Esophagus (tissue), 2 donors: ENCODE measurements at regions not wholly inside any gene's neighbourhood (a gene's known extent, or its start where the extent isn't known, plus 50 kb on each side); places are given as distances from the start of the nearest gene placed in this dataset.
"Not testable (repeated sequence)": the region's sequence is repeated elsewhere in the genome, so short reads cannot be mapped to it uniquely, and the experiment has no call there.

Experiments used
- H3K27ac ChIP-seq, 2 donors: one replicate each; pipeline ENCODE4 v1.5.1; 2013; ENCODE audit warnings: low read depth in 2 of 2, mild to moderate bottlenecking in 2 of 2, inconsistent platforms in 1 of 2, low read length in 1 of 2, moderate library complexity in 1 of 2
- H3K27me3 ChIP-seq, 2 donors: one replicate each; pipeline ENCODE4 v1.6.1; 2013; ENCODE audit warnings: low read length in 2 of 2, control low read depth in 1 of 2, mild to moderate bottlenecking in 1 of 2; ENCODE audit not compliant: insufficient read depth in 2 of 2, control insufficient read depth in 1 of 2
- H3K36me3 ChIP-seq, 2 donors: one replicate each; pipeline ENCODE4 v1.6.1; 2013; ENCODE audit warnings: low read length in 1 of 2; ENCODE audit not compliant: control insufficient read depth in 2 of 2, insufficient read depth in 2 of 2
- H3K4me1 ChIP-seq, 2 donors: one replicate each; pipeline ENCODE4 v1.6.1; 2013; ENCODE audit warnings: low read length in 1 of 2; ENCODE audit not compliant: control insufficient read depth in 2 of 2, insufficient read depth in 2 of 2
- H3K4me3 ChIP-seq, 2 donors: one replicate each; pipeline ENCODE4 v1.5.1; 2013; ENCODE audit warnings: low read length in 2 of 2, mild to moderate bottlenecking in 2 of 2, low read depth in 1 of 2, moderate library complexity in 1 of 2
- H3K9me3 ChIP-seq, 2 donors: one replicate each; pipeline ENCODE4 v1.6.1; 2013; ENCODE audit warnings: mild to moderate bottlenecking in 2 of 2, low read depth in 1 of 2, low read length in 1 of 2, moderate library complexity in 1 of 2; ENCODE audit not compliant: control insufficient read depth in 2 of 2, insufficient read depth in 1 of 2
- WGBS, 2 donors: extraction: QIAGEN DNeasy Blood & Tissue Kit; methylation state at CpG; one replicate each; pipeline ENCODE4 v1.1.7; 2013; 5-methylcytosine and 5-hydroxymethylcytosine counted together
- donor health status: healthy with polysubstance abuse.
- donor health status: Bipolar disorder and iron deficiency.

DNA sequence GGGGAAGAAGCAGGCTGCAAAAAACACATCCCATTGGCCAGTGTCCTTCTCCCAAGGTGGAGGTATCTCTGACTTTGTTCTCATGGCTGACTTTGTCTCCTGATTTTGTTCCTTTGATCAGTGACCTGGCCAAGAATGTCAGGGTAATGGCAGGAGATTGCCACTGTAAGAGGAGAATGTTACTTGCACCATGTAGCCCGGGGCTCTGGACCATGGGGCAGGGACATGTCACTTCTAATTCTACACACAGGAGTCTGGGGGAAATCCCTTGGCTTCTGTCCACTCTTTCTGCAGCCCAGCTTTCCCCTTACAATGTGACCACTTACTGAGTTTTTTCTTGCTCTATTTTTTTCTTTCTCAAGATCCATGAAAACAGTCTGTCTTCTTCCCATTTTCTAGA is 87.7 kb upstream of the LRRN2 start:
- H3K9me3 ChIP-seq, result no peaks in the 10 kb centered on the region
- no peaks in the 10 kb centered on the region for H3K36me3 ChIP-seq
- WGBS, 2 donors, result 58 to 64% methylated on average over 1 of the region's 1 CpG
- no peaks in the 10 kb centered on the region for H3K4me1 ChIP-seq
- no peak overlapping the region for H3K27ac ChIP-seq
- no peaks in the 10 kb centered on the region for H3K27me3 ChIP-seq
- H3K4me3 ChIP-seq, result no peak overlapping the region

DNA sequence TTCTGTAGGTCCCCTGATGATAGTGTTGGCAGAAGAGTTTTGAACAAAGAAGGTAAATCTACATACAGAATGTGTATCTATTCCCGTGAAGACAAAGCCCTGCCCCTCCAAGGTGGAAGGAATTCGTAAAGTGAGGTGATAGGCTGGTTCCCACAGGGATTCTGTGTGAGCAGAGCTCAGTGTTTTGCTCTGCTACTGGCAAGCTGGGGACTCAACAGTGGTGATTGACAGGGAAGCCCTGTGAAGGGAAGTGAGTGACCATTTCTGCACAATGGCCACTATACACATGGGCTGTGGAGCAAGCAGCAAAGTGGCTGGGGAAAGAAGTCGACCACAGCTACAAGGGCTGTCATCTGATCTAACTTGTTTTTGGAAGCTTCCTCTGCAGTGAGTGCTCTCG is 90.0 kb upstream of the LRRN2 start:
- Histone ChIP-seq H3K27me3 (peaks cover 0 to 4% of the 10 kb centered on the region in 2 donors), H3K27ac (no peak overlapping the region), H3K4me1 (no peaks in the 10 kb centered on the region), H3K36me3 (no peaks in the 10 kb centered on the region), H3K4me3 (no peak overlapping the region), H3K9me3 (no peaks in the 10 kb centered on the region)
- 54 to 64% methylated on average over 4 of the region's 4 CpGs for WGBS, 2 donors

DNA sequence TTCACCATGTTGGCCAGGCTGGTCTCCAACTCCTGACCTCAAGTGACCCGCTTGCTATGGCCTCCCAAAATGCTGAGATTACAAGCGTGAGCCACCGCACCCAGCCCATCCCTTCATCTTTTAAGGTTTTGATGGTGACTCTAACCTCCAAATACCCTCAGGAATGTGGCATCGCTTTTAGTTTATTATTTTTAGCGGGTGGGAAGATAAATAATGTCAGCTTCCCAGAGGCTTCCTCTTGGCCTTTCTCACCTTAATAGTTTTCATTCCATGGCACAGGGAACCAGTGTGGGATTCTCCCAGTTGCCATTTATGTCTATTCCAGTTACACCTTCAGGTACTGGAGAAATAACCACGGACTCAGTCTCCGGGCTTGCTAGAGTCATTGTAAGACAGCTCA is 92.1 kb upstream of the LRRN2 start:
- Histone ChIP-seq H3K36me3 (no peaks in the 10 kb centered on the region), H3K27me3 (peaks cover 0 to 5% of the 10 kb centered on the region in 2 donors)
- 81 to 82% methylated on average over 7 of the region's 7 CpGs for WGBS, 2 donors

DNA sequence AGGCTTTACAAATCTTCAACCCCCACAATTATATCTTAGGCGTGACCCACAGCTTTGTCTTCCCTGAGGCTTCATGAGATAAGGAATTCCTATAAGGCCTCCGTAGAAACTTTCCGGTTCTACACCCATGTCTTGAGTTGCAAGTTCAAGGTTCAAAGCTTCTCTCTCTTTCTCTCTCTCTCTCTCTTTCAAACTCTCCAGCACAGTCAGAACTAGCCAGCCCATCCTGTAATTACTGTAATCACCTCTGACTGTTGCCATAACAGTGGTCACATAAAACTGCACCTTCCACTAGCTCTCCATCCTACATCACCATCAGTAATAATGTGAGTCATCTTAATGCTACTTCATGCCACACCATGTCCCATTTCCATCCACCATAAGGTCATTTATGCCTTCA is 90.0 kb upstream of the NFASC start:
- H3K9me3 ChIP-seq, result no peaks in the 10 kb centered on the region
- H3K27me3 ChIP-seq, result peaks cover 0 to 5% of the 10 kb centered on the region in 2 donors
- no peaks in the 10 kb centered on the region for H3K36me3 ChIP-seq
- H3K27ac ChIP-seq, result no peak overlapping the region
- 85 to 90% methylated on average over 3 of the region's 3 CpGs for WGBS, 2 donors
- H3K4me3 ChIP-seq, result no peak overlapping the region
- H3K4me1 ChIP-seq, result no peaks in the 10 kb centered on the region

More for the DNA sequence above, 92.1 kb upstream of the LRRN2 start:
- Histone ChIP-seq H3K4me3 (no peak overlapping the region), H3K27ac (no peak overlapping the region), H3K9me3 (no peaks in the 10 kb centered on the region), H3K4me1 (no peaks in the 10 kb centered on the region)

DNA sequence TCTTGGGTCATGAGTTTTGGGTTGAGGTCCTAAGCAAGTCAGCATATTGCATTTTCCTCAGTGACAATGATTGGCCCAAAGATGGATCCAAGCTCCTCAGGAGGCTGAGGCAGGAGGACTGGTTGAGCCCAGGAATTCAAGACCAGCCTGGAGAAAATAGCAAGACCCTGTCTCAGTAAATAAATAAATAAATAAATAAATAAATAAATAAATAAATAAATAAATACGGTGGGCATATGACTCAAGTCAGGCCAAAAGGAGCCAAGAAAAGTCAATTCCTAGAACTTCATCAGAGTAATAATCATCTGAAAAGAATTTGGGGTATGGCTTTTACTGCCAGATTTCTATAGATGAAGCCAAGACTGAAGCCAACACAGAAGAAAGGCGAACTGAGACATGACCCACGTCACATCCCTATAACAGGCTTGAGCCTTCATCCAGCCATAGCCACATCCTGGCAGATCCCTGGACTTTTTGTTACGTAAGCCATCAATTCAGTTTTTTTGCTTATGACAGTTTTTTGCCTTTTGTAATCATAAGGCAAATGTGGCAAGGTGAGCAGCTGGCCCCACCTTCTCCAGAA is 88.5 kb upstream of the NFASC start:
- Histone ChIP-seq H3K4me1 (no peaks in the 10 kb centered on the region), H3K4me3 (no peak overlapping the region), H3K27ac (no peak overlapping the region), H3K9me3 (no peaks in the 10 kb centered on the region), H3K27me3 (peaks cover 0 to 5% of the 10 kb centered on the region in 2 donors), H3K36me3 (no peaks in the 10 kb centered on the region)
- whole genome bisulfite sequencing, 2 donors, result 37 to 56% methylated on average over 4 of the region's 4 CpGs

DNA sequence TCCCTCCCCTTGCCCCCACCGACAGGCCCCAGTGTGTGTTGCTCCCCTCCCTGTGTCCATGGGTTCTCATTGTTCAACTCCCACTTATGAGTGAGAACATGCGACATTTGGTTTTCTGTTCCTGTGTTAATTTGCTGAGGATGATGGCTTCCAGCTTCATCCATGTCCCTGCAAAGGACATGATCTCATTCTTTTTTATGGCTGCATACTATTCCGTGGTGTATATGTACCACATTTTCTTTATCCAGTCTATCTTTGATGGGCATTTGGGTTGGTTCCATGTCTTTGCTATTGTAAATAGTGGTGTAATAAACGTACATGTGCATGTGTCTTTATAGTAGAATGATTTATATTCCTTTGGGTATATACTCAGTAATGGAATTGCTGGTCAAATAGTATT is 85.6 kb upstream of the NFASC start:
- not testable (repeated sequence) for H3K36me3 ChIP-seq, H3K9me3 ChIP-seq, H3K27ac ChIP-seq, H3K4me1 ChIP-seq, H3K4me3 ChIP-seq, H3K27me3 ChIP-seq
- WGBS, 2 donors, result 79 to 84% methylated on average over 4 of the region's 4 CpGs

DNA sequence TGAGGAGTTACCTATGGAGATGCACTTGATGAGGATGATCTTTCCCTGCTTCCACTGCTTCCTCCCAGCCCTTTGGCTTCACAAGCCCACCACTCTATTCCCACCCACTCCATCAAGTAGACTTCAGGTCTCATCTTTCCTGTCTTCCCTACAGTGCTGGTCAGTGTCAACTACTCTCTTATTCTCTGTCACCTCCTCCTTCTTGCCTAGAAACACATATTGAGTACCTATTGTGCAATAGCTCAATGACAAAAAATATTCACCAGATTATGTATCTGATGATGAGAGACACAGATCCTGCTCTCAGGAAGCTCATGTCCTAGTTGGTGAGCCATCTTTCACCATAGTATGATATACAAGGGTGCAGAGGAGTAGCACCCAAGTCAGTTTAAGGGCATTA is 82.2 kb upstream of the NFASC start:
- H3K27ac ChIP-seq, result no peak overlapping the region
- H3K4me1 ChIP-seq, result no peaks in the 10 kb centered on the region
- no peaks in the 10 kb centered on the region for H3K9me3 ChIP-seq
- H3K27me3 ChIP-seq, result peaks cover 0 to 3% of the 10 kb centered on the region in 2 donors
- H3K4me3 ChIP-seq, result no peak overlapping the region
- H3K36me3 ChIP-seq, result no peaks in the 10 kb centered on the region

DNA sequence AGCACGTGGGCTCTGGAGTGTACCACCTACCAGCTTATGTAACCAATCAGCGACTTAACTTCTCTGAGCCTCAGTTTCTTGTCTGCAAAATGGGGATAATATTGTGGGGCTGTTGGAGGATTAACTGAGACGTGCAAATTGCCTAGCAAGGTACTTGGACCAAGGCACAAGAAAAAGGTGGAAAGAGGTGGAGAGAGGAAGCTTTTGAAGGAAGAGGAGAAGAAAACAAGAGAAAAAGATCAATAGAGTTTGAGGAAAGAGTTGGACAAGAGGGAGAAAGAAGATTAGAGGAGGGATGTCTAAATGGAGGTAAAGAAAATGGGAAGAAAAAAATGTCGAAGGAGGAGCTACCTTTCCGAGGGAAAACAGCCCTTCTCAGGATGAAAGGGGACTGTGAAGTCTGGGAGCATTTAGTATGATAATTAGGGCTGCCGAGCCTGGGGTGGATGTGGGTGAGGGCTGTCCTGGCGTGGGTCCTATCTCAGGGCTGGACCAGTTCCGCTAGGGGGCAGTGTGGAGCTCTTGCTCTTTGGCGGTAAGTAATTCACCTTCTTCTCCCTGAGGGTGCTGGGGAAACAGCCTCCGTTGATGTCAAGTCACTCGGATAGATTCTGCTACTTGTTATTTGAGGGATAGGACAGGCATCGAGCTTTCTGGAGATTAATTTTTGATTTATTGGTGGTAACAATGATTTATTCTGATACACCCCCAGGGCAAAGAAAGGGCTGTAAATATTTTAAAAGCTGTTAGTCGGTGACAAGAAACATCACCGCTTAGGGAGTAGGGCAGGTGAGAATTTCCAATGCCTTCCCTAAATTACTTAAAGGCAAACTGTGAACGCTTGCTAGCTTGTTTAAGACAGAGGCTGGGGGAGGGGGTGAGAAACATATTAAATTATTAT is 79.0 kb upstream of the NFASC start:
- H3K4me1 ChIP-seq, result no peaks in the 10 kb centered on the region
- peaks cover 0 to 3% of the 10 kb centered on the region in 2 donors for H3K27me3 ChIP-seq
- no peak overlapping the region for H3K27ac ChIP-seq
- no peaks in the 10 kb centered on the region for H3K9me3 ChIP-seq
- no peaks in the 10 kb centered on the region for H3K36me3 ChIP-seq
- H3K4me3 ChIP-seq, result no peak overlapping the region
- WGBS, 2 donors, result 29% methylated on average over 15 of the region's 15 CpGs

DNA sequence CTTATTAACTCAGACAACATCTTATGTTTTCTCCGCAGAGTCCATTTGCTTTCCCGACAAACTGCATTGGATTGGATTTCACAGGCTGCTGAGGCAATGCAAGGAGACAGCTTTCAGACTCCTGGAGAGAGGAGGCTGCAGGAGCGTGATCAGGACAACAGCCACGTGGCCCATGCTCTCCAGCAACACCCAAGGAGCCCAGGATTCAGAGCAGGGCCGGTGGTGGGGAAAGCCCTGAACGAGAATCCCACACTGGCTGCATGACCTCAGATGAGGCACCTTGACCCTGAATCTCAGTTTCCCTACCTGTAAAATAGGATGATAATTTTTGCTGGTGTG is 78.3 kb upstream of the NFASC start:
- no peaks in the 10 kb centered on the region for H3K36me3 ChIP-seq
- no peak overlapping the region for H3K4me3 ChIP-seq
- H3K27ac ChIP-seq, result no peak overlapping the region
- no peaks in the 10 kb centered on the region for H3K9me3 ChIP-seq
- peaks cover 0 to 3% of the 10 kb centered on the region in 2 donors for H3K27me3 ChIP-seq
- H3K4me1 ChIP-seq, result no peaks in the 10 kb centered on the region
- 60% methylated on average over 6 of the region's 6 CpGs for WGBS, 2 donors
